ENCODE measurements at regions not wholly inside any gene's neighbourhood (a gene's known extent, or its start where the extent isn't known, plus 50 kb on each side); places are given as distances from the start of the nearest gene placed in this dataset.

- Histone ChIP-seq H3K27me3 (ENCODE audit: control insufficient read depth in 4 of 4, insufficient read depth in 4 of 4, low read length in 3 of 4) (no peaks in the 10 kb centered on the region), H3K4me1 (ENCODE audit: control insufficient read depth in 4 of 4, insufficient read depth in 4 of 4, low read length in 3 of 4) (no peaks in the 10 kb centered on the region), H3K9me3 (ENCODE audit: control insufficient read depth in 4 of 4, low read length in 3 of 4) (peaks cover 0 to 4% (median 0%) of the 10 kb centered on the region in 4 donors), H3K4me3 (ENCODE audit: low read depth in 1 of 3, low read length in 3 of 3) (no peak overlapping the region), H3K9ac (ENCODE audit: low read depth in 1 of 2, low read length in 2 of 2) (no peak overlapping the region), H3K27ac (ENCODE audit: low read depth in 1 of 2, low read length in 2 of 2) (no peak overlapping the region), H3K36me3 (ENCODE audit: control insufficient read depth in 4 of 4, insufficient read depth in 3 of 4, low read depth in 1 of 4, low read length in 3 of 4) (no peaks in the 10 kb centered on the region)
- 82% methylated on average over 6 of the region's 6 CpGs for WGBS
- TF ChIP-seq RXRA (IDR thresholded peaks at IDR 0.05) (no peak), REST (IDR thresholded peaks at IDR 0.05) (no peak)
- no peak for DNase-seq (ENCODE audit: low spot score)
Observed at GRCh38 chr4:133683967-133684366, 517.6 kb downstream of the PABPC4L start.

- no peak for DNase-seq (ENCODE audit: low spot score)
- no peaks in the 10 kb centered on the region for H3K4me1 ChIP-seq (ENCODE audit: control insufficient read depth in 4 of 4, insufficient read depth in 4 of 4, low read length in 3 of 4)
- H3K9ac ChIP-seq (ENCODE audit: low read depth in 1 of 2, low read length in 2 of 2): no peak overlapping the region
- H3K36me3 ChIP-seq (ENCODE audit: control insufficient read depth in 4 of 4, insufficient read depth in 3 of 4, low read depth in 1 of 4, low read length in 3 of 4): no peaks in the 10 kb centered on the region
- H3K27ac ChIP-seq (ENCODE audit: low read depth in 1 of 2, low read length in 2 of 2): no peak overlapping the region
- TF ChIP-seq HNF4A (conservative IDR thresholded peaks at IDR 0.05) (no peak), REST (IDR thresholded peaks at IDR 0.05) (no peak), EGR1 (IDR thresholded peaks at IDR 0.05; ENCODE audit: low read depth in 2 of 2) (no peak), RAD21 (IDR thresholded peaks at IDR 0.05) (no peak), GABPA (IDR thresholded peaks at IDR 0.05 in 1 of 2, conservative IDR thresholded peaks at IDR 0.05 in 1 of 2) (no peak), MAX (IDR thresholded peaks at IDR 0.05) (no peak), FOXA2 (IDR thresholded peaks at IDR 0.05) (no peak), FOXA1 (IDR thresholded peaks at IDR 0.05) (no peak), HNF4G (IDR thresholded peaks at IDR 0.05) (no peak), SP1 (IDR thresholded peaks at IDR 0.05) (no peak), YY1 (IDR thresholded peaks at IDR 0.05) (no peak), ATF3 (IDR thresholded peaks at IDR 0.05) (no peak), NR2F2 (IDR thresholded peaks at IDR 0.05) (no peak), ZBTB33 (IDR thresholded peaks at IDR 0.05) (no peak)
- TF ChIP-seq, protein P1, sequence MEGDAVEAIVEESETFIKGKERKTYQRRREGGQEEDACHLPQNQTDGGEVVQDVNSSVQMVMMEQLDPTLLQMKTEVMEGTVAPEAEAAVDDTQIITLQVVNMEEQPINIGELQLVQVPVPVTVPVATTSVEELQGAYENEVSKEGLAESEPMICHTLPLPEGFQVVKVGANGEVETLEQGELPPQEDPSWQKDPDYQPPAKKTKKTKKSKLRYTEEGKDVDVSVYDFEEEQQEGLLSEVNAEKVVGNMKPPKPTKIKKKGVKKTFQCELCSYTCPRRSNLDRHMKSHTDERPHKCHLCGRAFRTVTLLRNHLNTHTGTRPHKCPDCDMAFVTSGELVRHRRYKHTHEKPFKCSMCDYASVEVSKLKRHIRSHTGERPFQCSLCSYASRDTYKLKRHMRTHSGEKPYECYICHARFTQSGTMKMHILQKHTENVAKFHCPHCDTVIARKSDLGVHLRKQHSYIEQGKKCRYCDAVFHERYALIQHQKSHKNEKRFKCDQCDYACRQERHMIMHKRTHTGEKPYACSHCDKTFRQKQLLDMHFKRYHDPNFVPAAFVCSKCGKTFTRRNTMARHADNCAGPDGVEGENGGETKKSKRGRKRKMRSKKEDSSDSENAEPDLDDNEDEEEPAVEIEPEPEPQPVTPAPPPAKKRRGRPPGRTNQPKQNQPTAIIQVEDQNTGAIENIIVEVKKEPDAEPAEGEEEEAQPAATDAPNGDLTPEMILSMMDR (IDR thresholded peaks at IDR 0.05; ENCODE audit: low read depth, low read length, missing input control): no peak
- no peak overlapping the region for H3K4me3 ChIP-seq (ENCODE audit: low read depth in 1 of 3, low read length in 3 of 3)
- no peaks in the 10 kb centered on the region for H3K27me3 ChIP-seq (ENCODE audit: control insufficient read depth in 4 of 4, insufficient read depth in 4 of 4, low read length in 3 of 4)
- no peaks in the 10 kb centered on the region for H3K9me3 ChIP-seq (ENCODE audit: control insufficient read depth in 4 of 4, low read length in 3 of 4)
- 50% methylated on average over 6 of the region's 6 CpGs for WGBS
Observed at GRCh38 chr4:133668061-133668851, 519.2 kb downstream of the PCDH10 start.
